ENCODE measurements at regions not wholly inside any gene's neighbourhood (a gene's known extent, or its start where the extent isn't known, plus 50 kb on each side); places are given as distances from the start of the nearest gene placed in this dataset.

DNA sequence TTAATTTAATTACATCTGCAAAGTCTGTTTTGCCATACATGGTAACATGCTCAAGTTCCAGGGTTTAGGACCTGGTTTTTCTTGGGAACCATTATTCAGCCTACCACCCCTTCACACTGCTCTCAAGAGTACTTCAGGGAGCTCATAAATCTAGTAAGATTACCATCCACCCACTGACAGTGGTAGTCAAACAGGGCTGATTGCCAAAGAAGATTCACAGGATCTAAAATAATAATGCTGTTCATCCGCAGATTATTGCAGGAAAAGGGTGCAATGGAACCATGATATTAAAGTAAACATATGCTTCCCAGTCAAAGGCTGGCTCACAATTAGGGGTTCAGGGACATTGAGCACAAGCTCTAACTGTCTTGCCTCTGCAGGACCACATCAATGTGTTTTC is 148.0 kb upstream of the CYRIA start:
- H3K4me3 ChIP-seq (ENCODE audit: low read depth, low read length): no peak overlapping the region
- H3K36me3 ChIP-seq (ENCODE audit: control insufficient read depth in 2 of 2, insufficient read depth in 1 of 2, low read length in 2 of 2): no peaks in the 10 kb centered on the region
- no peaks in the 10 kb centered on the region for H3K4me1 ChIP-seq (ENCODE audit: control insufficient read depth, insufficient read depth, low read length)
- H3K9me3 ChIP-seq (ENCODE audit: control insufficient read depth, insufficient read depth, low read depth, low read length): no peaks in the 10 kb centered on the region
- H3K27ac ChIP-seq (ENCODE audit: extremely low read depth, low read depth, low read length): no peak overlapping the region
- TF ChIP-seq ZNF214 (tag by site-specific recombination; IDR thresholded peaks at IDR 0.05; ENCODE audit: borderline replicate concordance) (no peak), ZNF510 (tag by site-specific recombination; IDR thresholded peaks at IDR 0.05; ENCODE audit: insufficient replicate concordance) (no peak), ZNF530 (tag by site-specific recombination; IDR thresholded peaks at IDR 0.05; ENCODE audit: low read depth) (no peak), RBAK (tag by site-specific recombination; IDR thresholded peaks at IDR 0.05) (no peak), ZNF221 (tag by site-specific recombination; IDR thresholded peaks at IDR 0.05; ENCODE audit: borderline replicate concordance) (no peak), ZNF555 (tag by site-specific recombination; conservative IDR thresholded peaks at IDR 0.05) (no peak), ZNF629 (tag by site-specific recombination; IDR thresholded peaks at IDR 0.05) (no peak), ZNF623 (tag by site-specific recombination; IDR thresholded peaks at IDR 0.05) (no peak), SCRT1 (tag by site-specific recombination; IDR thresholded peaks at IDR 0.05; ENCODE audit: borderline replicate concordance) (no peak), ZNF701 (tag by site-specific recombination; IDR thresholded peaks at IDR 0.05) (no peak), ZNF16 (tag by site-specific recombination; IDR thresholded peaks at IDR 0.05; ENCODE audit: low read depth) (no peak), ZNF600 (tag by site-specific recombination; IDR thresholded peaks at IDR 0.05) (no peak), ZNF423 (tag by site-specific recombination; IDR thresholded peaks at IDR 0.05) (no peak)
- TF ChIP-seq, protein P1, sequence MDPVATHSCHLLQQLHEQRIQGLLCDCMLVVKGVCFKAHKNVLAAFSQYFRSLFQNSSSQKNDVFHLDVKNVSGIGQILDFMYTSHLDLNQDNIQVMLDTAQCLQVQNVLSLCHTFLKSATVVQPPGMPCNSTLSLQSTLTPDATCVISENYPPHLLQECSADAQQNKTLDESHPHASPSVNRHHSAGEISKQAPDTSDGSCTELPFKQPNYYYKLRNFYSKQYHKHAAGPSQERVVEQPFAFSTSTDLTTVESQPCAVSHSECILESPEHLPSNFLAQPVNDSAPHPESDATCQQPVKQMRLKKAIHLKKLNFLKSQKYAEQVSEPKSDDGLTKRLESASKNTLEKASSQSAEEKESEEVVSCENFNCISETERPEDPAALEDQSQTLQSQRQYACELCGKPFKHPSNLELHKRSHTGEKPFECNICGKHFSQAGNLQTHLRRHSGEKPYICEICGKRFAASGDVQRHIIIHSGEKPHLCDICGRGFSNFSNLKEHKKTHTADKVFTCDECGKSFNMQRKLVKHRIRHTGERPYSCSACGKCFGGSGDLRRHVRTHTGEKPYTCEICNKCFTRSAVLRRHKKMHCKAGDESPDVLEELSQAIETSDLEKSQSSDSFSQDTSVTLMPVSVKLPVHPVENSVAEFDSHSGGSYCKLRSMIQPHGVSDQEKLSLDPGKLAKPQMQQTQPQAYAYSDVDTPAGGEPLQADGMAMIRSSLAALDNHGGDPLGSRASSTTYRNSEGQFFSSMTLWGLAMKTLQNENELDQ (tag by site-specific recombination; IDR thresholded peaks at IDR 0.05; ENCODE audit: low read depth): no peak
- TF ChIP-seq, protein P2, sequence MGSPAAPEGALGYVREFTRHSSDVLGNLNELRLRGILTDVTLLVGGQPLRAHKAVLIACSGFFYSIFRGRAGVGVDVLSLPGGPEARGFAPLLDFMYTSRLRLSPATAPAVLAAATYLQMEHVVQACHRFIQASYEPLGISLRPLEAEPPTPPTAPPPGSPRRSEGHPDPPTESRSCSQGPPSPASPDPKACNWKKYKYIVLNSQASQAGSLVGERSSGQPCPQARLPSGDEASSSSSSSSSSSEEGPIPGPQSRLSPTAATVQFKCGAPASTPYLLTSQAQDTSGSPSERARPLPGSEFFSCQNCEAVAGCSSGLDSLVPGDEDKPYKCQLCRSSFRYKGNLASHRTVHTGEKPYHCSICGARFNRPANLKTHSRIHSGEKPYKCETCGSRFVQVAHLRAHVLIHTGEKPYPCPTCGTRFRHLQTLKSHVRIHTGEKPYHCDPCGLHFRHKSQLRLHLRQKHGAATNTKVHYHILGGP (tag by site-specific recombination; IDR thresholded peaks at IDR 0.05): no peak
- TF ChIP-seq, protein P3, sequence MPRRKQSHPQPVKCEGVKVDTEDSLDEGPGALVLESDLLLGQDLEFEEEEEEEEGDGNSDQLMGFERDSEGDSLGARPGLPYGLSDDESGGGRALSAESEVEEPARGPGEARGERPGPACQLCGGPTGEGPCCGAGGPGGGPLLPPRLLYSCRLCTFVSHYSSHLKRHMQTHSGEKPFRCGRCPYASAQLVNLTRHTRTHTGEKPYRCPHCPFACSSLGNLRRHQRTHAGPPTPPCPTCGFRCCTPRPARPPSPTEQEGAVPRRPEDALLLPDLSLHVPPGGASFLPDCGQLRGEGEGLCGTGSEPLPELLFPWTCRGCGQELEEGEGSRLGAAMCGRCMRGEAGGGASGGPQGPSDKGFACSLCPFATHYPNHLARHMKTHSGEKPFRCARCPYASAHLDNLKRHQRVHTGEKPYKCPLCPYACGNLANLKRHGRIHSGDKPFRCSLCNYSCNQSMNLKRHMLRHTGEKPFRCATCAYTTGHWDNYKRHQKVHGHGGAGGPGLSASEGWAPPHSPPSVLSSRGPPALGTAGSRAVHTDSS (tag by site-specific recombination; IDR thresholded peaks at IDR 0.05): no peak
- TF ChIP-seq, protein P4, sequence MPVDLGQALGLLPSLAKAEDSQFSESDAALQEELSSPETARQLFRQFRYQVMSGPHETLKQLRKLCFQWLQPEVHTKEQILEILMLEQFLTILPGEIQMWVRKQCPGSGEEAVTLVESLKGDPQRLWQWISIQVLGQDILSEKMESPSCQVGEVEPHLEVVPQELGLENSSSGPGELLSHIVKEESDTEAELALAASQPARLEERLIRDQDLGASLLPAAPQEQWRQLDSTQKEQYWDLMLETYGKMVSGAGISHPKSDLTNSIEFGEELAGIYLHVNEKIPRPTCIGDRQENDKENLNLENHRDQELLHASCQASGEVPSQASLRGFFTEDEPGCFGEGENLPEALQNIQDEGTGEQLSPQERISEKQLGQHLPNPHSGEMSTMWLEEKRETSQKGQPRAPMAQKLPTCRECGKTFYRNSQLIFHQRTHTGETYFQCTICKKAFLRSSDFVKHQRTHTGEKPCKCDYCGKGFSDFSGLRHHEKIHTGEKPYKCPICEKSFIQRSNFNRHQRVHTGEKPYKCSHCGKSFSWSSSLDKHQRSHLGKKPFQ (tag by site-specific recombination; IDR thresholded peaks at IDR 0.05): no peak
- TF ChIP-seq, protein P5, sequence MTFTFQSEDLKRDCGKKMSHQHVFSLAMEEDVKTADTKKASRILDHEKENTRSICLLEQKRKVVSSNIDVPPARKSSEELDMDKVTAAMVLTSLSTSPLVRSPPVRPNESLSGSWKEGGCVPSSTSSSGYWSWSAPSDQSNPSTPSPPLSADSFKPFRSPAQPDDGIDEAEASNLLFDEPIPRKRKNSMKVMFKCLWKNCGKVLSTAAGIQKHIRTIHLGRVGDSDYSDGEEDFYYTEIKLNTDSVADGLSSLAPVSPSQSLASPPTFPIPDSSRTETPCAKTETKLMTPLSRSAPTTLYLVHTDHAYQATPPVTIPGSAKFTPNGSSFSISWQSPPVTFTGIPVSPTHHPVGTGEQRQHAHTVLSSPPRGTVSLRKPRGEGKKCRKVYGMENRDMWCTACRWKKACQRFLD (tag by site-specific recombination; IDR thresholded peaks at IDR 0.05): no peak
- ChIA-PET CTCF (no interaction called here), POLR2A (no interaction called here)

DNA sequence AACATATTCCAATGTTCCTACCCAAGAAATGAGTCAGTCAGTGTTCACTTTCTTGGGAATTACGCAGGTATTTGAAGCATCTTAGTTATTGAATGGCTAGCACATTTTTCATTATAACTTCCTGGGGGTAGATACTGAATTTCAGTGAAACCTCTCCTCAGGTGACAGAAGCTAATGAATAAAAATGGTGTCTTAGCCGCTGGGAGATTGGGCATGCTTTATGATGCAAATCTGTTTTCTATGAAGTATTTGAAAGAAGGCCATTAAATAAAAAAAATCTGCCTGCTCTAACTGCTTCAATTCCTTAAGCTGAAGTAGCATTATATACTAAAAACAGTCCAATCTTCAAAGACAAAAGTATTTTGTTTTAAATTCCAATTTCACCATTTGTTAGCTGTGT is 132.8 kb upstream of the CYRIA start:
- H3K4me1 ChIP-seq (ENCODE audit: control insufficient read depth, insufficient read depth, low read length): no peaks in the 10 kb centered on the region
- H3K27ac ChIP-seq (ENCODE audit: extremely low read depth, low read depth, low read length): no peak overlapping the region
- POLR2A ChIA-PET: no interaction called here
- H3K9me3 ChIP-seq (ENCODE audit: control insufficient read depth, insufficient read depth, low read depth, low read length): no peaks in the 10 kb centered on the region
- no peaks in the 10 kb centered on the region for H3K36me3 ChIP-seq (ENCODE audit: control insufficient read depth in 2 of 2, insufficient read depth in 1 of 2, low read length in 2 of 2)
- CTCF ChIA-PET: interaction anchor here (0.7 kb wide), 1 partner anchor 12 kb away, joined by 3 read pairs; no protein-coding TSS in a partner anchor
- no peak overlapping the region for H3K4me3 ChIP-seq (ENCODE audit: low read depth, low read length)
- TF ChIP-seq ZNF768 (tag by site-specific recombination; IDR thresholded peaks at IDR 0.05) (no peak), ZNF404 (tag by site-specific recombination; IDR thresholded peaks at IDR 0.05) (no peak), ZNF585B (tag by site-specific recombination; IDR thresholded peaks at IDR 0.05) (no peak), ZIC2 (tag by site-specific recombination; IDR thresholded peaks at IDR 0.05) (no peak), ZNF660 (tag by site-specific recombination; IDR thresholded peaks at IDR 0.05) (no peak)
- TF ChIP-seq, protein P6, sequence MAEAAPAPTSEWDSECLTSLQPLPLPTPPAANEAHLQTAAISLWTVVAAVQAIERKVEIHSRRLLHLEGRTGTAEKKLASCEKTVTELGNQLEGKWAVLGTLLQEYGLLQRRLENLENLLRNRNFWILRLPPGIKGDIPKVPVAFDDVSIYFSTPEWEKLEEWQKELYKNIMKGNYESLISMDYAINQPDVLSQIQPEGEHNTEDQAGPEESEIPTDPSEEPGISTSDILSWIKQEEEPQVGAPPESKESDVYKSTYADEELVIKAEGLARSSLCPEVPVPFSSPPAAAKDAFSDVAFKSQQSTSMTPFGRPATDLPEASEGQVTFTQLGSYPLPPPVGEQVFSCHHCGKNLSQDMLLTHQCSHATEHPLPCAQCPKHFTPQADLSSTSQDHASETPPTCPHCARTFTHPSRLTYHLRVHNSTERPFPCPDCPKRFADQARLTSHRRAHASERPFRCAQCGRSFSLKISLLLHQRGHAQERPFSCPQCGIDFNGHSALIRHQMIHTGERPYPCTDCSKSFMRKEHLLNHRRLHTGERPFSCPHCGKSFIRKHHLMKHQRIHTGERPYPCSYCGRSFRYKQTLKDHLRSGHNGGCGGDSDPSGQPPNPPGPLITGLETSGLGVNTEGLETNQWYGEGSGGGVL (tag by site-specific recombination; IDR thresholded peaks at IDR 0.05): no peak
- TF ChIP-seq, protein P7, sequence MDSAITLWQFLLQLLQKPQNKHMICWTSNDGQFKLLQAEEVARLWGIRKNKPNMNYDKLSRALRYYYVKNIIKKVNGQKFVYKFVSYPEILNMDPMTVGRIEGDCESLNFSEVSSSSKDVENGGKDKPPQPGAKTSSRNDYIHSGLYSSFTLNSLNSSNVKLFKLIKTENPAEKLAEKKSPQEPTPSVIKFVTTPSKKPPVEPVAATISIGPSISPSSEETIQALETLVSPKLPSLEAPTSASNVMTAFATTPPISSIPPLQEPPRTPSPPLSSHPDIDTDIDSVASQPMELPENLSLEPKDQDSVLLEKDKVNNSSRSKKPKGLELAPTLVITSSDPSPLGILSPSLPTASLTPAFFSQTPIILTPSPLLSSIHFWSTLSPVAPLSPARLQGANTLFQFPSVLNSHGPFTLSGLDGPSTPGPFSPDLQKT (IDR thresholded peaks at IDR 0.05; ENCODE audit: borderline replicate concordance, low read depth, low read length): no peak
